NCI-H460 (cell line): ENCODE measurements at regions not wholly inside any gene's neighbourhood (a gene's known extent, or its start where the extent isn't known, plus 50 kb on each side); places are given as distances from the start of the nearest gene placed in this dataset.
A peak's percentile ranks its signal among the peaks of the same experiment; 100 is the strongest.
"Not testable (repeated sequence)": the region's sequence is repeated elsewhere in the genome, so short reads cannot be mapped to it uniquely, and the experiment has no call there.

Experiments
- DNase-seq: peaks from one replicate; pipeline ENCODE4 v3.0.0-alpha.2; 2016; ENCODE audit warnings: low read depth; ENCODE audit errors: extremely low read depth

DNA sequence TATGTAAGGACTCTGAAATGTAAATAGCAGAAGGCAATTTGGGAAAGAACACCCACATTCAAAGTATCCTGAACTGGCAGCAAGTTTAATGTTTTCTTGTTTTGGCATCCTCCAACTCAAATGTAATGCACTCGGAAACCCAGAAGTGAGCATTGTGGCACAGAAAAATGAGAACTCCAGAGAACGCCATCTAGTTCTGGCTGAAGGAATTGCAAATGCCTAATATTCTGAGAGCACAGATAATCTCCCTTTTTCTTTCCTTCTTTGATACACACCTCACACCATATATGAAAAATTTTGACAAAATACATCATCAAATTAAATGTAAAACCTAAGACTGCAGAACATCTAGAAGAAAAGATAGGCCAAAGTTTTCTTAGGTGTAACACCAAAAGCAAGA lies 52.1 kb downstream of the PWWP3B start:
- peak; percentile 0 for DNase-seq

DNA sequence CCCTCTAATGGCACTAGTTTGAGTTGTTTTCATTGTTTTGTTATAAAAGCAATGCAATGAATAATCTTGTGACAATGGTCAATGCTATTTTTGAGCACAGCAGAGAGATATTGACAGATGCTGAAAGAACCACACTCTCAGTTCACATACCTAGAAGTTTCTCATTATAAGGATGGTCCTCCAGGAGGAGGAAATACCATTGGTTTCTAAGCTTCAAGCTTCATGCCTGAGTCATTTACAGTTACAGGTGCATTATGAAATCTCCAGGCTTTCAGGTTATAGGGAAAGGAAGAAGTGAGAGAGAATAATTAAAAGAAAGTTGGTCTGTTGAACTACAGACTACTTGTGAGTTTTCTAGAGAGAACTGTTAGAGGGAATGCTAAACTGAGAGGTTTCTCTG lies 75.3 kb downstream of the PWWP3B start:
- DNase-seq: no peak

DNA sequence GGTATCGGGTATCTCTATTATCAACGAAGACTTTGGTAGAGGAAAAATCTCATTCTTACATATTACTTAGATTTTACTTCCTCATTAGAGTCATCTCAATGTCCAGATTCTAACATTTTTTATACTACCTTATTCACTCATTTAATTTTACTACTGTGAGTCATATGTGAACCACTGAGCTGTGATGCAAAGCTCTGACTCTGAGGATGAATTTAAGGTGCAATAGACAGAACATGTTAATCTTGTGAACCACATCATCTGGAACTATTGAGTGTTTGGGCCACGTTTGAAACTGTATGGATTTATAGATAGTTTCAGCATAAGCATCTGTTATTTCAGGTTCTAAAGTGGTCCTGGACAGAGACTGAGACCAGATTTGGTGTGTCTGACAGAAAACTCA lies 78.4 kb downstream of the PWWP3B start:
- no peak for DNase-seq

DNA sequence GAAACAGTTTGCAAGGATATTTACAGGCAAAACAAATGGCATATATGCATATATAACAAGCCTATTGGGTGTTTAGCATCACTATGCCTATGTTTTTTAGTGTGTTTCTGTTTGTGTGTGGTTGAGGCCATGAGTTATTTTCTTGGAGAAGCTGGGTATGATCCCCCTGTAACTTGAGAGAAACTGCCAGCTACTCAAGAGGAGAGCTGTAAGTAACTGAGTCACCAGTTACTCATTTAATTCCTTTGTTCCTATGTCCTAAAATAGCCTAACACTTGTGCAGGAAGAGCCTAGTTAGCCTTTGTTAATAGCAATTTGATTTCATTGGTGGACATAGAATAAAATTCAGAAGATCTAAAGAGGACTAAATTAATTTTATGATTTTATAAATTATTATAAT lies 79.1 kb downstream of the PWWP3B start:
- no peak for DNase-seq

DNA sequence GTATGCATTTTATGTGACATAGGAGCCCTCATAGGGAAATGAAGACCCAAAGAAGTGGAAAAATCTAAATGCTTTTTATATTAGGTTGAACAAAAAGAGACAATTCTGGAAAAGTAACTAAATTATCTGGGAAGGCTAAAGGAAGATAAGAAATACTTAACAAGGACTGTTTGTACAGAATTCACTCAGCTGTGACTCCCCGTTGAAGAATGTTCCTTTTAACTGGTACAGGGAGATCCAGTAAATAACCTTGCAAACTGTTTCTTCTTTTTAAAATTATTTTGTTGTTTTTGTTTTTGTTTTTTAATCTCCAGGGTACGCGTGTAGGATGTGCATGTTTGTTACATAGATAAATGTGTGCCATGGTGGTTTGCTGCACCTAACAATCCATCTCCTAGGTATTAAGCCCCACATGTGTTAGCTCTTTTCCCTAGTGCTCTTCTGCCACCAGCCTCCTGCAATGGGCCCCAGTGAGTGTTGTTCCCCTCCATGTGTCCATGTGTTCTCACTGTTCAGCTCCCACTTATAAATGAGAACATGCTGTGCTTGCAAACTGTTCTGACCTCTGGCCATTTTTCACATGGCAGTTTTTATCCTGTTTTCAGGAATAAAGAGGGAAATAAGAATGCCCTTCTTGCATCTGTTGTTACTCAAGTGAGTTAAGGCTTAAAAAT lies 81.7 kb downstream of the PWWP3B start:
- no peak for DNase-seq

DNA sequence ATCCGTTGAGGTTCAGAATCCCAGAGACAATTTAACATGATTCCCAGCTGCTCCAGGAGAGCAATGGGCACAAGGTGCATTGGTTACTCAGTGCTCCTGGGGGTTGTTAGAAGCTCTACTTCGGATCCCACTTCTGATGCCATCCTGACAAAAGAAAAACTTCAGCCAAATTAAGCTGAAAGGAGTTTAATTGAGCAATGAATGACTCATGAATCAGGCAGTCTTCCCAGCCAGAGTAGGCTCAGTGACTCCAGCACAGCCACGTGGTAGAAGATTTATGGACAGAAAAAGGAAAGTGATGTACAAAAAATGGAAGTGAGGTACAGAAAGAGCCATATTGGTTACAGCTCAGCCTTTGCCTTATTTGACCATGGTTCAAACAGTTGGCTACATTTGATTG lies 95.7 kb downstream of the PWWP3B start:
- DNase-seq: no peak

DNA sequence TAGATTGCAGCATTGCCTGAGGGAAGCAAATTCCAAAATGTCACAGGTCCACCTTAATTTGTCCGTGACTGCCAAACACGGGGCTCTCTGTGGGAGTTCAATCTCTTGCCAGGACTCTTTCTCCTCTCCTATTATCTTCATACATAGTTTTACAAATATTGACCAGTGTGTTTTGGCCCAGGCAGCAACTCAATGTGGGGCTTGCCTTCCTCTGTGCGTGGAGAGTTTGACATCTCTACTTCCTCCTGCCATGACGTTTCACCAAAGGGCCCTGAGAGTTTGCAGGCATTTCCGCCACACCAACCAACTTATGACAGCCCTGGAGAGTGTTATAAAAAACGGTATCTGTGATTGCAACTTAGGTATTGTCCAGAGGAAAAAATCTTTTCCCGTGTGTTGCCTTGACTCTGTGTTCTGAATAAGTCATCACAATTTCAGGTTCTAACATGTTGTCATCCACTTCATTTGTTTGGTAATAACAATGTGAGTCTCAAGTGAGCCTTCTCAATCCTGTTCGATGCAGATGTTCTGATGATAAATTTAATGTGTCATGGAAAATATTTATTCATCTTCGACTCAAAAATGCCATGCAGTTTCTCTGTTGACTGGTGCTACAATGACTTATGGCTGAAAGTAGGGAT lies 106.0 kb downstream of the PWWP3B start:
- not testable (repeated sequence) for DNase-seq

DNA sequence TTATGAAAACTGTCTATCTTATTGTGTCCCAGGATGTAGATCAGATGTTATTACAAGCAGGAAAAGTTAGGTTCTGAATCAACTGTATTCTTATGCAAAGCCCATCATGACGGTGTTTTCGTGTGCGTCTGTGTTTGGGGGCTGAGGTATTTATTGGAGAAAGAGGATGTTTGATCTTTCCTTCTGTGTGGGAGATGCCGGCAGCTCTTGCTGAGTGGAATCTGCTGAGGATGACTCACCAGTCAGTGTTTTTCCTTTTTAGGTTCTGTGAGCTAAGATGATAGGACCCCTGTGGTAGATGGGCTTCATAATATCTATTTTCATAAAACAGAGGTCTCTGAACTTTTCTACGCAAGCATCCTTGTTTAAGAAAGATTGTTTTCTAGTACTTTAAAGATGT lies 107.1 kb downstream of the PWWP3B start:
- not testable (repeated sequence) for DNase-seq

DNA sequence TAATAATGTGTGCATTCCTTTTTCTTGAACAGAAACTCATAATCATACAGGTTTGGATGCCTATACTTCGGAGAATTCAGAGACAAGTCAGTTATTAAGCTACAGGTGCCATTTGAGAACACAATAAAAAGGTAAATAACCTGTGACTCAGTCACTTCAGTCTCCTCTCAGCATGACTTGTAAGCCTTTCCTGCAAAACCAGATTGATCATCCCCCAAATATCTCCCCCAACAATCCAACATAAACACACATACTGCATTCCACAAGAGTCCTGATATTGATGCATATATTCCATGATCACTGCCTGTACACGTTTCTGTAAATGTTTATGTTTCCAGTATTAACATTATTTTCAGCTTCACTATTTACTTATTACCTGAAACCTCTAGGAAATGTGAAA lies 110.8 kb downstream of the PWWP3B start:
- no peak for DNase-seq

DNA sequence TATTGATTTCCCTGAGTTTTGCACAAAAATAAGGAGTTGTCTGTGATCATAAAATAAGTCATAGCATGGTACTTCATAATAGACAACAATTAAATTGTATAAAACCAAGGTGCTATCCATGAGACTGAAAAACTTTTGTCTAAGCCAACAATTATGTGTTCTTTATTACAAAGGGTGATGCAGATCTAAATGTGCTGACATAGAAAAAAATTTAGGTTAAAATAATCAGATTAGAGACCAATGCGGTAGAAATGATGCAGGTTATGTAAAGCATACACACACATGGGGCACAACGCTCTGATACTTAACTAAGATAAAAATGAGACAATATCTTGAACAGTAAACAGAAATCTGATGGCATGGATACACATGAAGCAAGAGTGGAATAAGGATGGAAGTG lies 113.3 kb downstream of the PWWP3B start:
- no peak for DNase-seq

DNA sequence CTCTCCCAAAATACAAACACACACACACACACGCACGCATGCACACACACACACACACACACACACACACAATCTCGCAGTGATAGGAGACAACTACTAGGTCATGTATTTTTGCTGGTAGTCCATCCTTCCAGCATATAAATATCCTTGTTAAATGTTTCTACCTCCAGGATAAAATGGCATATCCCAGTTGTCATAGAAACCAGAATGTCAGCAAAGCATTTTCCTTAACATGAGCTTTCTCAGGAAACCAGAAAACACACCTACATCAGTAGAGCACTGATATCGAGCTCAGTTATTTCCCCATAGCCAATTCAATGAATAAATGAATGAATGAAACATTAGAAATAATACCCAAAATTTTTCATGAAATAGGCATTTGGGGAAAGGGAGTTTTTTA lies 115.7 kb downstream of the PWWP3B start:
- DNase-seq: no peak

DNA sequence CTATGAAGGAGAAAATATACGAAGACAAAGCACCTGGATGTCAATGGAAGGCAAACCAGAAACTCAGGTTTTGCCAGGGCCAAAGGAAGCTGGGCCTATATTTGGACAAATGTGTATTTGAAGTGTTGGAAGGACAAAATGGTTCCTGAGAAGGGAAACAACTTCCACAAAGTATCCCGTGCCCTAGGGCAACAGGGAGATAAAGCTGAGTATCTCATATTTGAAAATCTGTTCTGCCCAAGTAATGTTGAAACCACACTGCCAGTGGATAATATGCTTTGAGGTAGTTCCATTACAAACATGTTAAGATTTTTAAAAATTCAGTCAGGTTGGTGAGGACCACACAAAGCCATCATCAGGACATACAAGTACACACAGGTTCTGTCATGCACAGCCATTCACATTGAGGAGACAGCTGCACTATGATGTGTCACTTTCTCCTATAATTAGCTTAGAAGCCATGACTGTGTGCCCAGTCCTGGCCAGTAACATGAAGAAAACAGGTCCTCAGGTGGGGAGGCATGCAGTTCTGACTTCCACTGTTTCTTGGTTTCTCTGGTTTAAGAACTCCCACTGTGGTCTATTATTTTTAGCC lies 116.4 kb downstream of the PWWP3B start:
- no peak for DNase-seq

DNA sequence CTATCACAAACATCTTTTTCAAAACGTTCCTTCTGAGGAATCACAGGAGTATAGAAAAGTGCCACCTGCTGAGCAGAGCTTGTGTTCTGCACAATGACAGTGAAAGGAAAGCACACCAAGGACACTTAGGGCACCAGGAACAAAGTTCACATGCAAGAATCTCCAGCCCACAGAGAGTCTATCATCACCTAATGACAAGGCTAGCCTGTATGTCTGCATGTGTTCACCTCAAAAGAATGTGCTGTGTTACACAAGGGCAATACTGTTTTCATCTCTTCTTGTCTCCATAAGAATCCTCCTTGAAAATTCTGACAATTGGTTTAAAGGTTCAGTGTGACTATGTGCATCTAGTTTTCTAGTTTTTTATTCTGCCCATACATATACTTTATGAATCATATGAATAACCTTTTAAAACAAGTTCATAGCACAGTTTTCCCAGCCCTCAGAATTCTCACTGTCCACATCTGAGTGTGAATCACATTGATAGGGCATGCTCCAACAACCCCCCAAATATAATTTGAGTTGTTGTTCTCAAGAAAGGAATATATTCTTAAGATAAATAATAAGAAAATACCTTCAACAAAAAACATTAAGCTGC lies 118.0 kb downstream of the PWWP3B start:
- no peak for DNase-seq

DNA sequence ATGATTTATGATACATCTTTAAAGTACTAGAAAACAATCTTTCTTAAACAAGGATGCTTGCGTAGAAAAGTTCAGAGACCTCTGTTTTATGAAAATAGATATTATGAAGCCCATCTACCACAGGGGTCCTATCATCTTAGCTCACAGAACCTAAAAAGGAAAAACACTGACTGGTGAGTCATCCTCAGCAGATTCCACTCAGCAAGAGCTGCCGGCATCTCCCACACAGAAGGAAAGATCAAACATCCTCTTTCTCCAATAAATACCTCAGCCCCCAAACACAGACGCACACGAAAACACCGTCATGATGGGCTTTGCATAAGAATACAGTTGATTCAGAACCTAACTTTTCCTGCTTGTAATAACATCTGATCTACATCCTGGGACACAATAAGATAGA lies 122.7 kb downstream of the PWWP3B start:
- not testable (repeated sequence) for DNase-seq

DNA sequence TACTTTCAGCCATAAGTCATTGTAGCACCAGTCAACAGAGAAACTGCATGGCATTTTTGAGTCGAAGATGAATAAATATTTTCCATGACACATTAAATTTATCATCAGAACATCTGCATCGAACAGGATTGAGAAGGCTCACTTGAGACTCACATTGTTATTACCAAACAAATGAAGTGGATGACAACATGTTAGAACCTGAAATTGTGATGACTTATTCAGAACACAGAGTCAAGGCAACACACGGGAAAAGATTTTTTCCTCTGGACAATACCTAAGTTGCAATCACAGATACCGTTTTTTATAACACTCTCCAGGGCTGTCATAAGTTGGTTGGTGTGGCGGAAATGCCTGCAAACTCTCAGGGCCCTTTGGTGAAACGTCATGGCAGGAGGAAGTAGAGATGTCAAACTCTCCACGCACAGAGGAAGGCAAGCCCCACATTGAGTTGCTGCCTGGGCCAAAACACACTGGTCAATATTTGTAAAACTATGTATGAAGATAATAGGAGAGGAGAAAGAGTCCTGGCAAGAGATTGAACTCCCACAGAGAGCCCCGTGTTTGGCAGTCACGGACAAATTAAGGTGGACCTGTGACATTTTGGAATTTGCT lies 123.8 kb downstream of the PWWP3B start:
- DNase-seq: not testable (repeated sequence)

DNA sequence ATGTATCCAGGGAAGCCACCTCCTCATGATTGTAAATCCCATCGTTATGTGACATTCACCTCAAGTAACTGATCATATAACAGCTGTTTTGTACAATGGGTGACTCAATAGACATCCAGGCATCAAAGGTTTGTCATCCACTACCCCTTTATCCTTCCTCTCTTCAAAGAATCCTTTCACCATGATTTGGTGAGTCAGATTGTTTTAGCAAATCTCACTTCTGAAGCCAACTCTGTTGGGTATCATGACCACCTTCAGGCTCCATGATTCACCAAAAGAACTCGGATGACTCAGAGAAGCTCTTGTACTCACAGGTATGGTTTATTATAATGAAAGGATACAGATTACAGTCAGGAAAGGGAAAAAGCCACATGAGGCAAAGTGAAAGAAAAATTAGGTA lies 132.1 kb downstream of the PWWP3B start:
- no peak for DNase-seq

DNA sequence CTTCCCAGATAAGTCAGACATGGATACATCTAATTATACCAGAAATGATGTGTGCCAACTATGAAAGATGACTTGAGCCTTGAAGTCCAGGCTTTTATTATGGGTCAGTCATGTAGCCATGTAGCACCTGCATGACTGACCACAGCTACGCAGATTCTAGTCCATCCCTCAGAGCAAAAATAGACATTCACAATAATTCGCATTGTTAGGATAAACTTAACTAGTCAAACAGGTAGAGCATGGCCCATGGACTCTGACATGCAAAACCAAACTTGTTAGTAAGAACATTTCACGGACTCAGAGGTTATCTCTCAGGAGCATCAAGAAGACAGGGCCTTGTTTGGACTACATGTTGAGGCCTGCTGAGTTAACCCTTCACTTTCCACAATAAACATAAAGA lies 132.6 kb downstream of the PWWP3B start:
- DNase-seq: no peak

DNA sequence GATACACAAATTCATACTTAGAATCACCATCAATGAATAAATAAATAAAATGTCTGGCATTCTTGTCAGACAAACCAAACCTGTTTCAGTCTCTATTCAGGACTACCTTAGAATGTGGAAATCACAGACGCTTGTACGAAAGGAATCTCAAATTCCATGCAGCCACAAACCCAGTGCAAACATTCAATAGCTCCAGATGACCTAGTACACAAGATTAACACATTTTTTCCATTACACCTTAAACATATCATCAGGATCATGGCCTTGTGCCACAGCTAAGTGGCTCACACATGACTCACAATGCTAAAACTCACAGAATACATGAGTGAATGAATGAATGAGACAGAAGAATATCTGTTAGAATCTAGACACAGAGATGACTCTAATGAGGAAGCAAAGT lies 134.2 kb downstream of the PWWP3B start:
- no peak for DNase-seq

DNA sequence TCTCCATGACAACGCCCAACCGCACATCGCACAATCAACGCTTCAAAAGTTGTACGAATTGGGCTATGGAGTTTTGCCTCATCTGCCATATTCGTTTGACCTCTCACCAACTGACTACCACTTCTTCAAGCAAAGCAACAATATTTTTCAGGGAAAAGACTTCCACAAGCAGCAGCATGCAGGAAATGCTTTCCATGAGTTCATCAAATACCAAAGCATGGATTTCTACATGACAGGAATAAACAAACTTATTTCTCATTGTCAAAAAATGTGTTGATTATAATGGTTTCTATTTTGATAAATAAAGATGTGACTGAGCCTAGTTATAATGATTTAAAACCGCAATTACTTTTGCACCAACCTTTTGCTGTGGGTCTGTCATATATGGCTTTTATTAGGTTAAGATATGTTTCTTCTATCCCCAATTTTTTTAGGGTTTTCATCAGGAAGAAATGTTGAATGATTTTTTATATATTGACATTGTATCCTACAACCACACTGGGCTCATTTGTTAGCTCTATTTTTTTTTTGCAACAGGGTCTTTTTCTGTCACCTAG lies 138.4 kb downstream of the PWWP3B start:
- DNase-seq: no peak

DNA sequence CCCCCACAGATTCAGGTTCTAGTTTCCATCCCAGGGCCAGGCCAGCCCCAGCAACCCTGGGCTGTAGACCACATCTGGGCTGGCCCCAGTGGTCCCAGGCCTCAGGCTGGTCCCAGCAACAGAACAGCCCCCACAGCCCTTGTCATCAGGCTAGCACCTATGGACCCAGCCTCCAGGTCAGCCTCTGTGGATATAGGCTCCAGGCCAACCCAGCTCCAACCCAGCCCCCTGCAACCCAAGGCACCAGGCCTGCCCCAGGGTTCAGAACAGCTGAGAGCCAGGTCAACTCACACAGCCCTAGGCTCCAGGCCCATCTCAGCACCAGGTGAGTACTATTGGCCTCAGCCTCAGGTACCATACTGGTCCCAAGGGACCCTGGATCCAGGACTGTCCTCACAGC lies 155.3 kb downstream of the PWWP3B start:
- no peak for DNase-seq

DNA sequence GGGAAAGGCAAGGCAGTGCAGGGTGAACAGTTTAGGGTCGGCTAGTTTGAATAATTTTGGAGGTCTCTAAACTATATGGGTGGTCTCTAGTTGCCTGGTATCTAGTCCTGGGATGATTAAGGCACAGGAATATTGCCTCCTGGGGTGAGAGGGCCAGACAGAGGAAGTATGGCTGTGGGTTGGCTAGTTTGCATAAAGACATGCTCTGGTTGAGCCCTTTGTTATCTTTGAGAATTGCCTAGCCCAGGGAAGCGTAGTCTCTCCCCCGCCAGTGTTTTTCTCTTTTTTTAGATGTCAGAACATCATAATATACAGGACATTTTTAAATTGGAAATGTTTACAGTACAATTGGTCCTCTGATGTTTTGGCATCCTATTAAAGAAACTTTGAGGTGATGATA lies 163.5 kb downstream of the PWWP3B start:
- no peak for DNase-seq
